ENCODE measurements at regions not wholly inside any gene's neighbourhood (a gene's known extent, or its start where the extent isn't known, plus 50 kb on each side); places are given as distances from the start of the nearest gene placed in this dataset.

DNA sequence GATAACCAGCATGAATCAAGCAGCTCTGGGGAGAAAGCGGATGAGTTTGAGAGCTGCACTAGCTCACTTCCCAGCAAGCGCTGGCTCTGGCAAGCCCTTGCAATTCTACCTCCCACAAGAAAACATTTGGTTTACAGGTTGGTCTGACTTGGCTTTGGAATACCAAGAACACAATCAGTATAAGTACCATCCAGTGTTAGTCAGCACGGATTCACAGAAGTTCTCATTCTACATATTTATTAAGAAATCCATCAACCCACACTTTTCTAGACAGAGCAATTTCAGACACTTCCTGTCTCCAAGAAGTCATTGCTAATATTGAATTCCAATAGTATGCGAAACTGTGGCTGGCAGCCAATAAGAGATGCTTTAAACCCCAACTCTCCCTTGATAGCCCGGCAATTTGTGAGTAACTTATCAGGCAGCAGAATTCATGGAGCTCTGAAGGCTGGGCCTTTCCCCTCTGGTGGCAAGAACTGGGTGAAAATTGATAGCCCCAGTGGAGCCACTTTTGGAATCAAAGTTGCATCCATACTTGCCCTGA is 59.4 kb upstream of the WASF3 start:
- TF ChIP-seq CTCF (IDR thresholded peaks at IDR 0.05; ENCODE audit: poor library complexity) (no peak), EZH2 (IDR thresholded peaks at IDR 0.05; ENCODE audit: borderline replicate concordance) (no peak)
